ENCODE measurements at regions not wholly inside any gene's neighbourhood (a gene's known extent, or its start where the extent isn't known, plus 50 kb on each side); places are given as distances from the start of the nearest gene placed in this dataset.
"Not testable (repeated sequence)": the region's sequence is repeated elsewhere in the genome, so short reads cannot be mapped to it uniquely, and the experiment has no call there.

DNA sequence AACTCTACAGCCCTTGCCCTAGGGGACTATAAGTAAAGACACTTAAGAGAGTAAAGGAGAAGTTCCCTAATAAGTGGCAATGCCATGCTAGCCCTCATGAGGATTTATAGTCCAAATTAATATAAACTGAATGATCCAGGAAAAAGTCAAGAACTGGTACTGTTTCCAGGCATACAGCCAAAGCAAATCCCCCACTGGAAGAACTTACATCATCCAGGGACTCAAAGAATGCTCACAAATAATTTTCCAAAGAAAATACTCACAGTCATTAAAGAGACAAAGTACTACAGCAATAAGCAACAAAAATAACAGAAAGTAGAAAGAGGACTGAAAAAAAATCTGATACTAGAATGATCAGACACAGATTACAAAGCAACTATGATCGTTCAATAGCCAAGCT, 79.7 kb upstream of the RAP1B start:
- Histone ChIP-seq H3K4me3 (no peak overlapping the region), H3K4me2 (no peak overlapping the region), H4K20me1 (no peaks in the 10 kb centered on the region), H3K27me3 (no peaks in the 10 kb centered on the region), H3K27ac (no peak overlapping the region), H3K9ac (no peak overlapping the region), H3K9me3 (replicated peaks in 1 of 11) (peaks cover 12 to 27% (median 21%) of the 10 kb centered on the region in 11 experiments; a peak in 19 of 22 replicates), H3K36me3 (no peaks in the 10 kb centered on the region), H3K4me1 (peaks cover 0 to 17% (median 0%) of the 10 kb centered on the region in 10 experiments; a peak in 2 of 20 replicates)
- TF ChIP-seq Cebpa-rat (IDR thresholded peaks at IDR 0.05), result no peak

DNA sequence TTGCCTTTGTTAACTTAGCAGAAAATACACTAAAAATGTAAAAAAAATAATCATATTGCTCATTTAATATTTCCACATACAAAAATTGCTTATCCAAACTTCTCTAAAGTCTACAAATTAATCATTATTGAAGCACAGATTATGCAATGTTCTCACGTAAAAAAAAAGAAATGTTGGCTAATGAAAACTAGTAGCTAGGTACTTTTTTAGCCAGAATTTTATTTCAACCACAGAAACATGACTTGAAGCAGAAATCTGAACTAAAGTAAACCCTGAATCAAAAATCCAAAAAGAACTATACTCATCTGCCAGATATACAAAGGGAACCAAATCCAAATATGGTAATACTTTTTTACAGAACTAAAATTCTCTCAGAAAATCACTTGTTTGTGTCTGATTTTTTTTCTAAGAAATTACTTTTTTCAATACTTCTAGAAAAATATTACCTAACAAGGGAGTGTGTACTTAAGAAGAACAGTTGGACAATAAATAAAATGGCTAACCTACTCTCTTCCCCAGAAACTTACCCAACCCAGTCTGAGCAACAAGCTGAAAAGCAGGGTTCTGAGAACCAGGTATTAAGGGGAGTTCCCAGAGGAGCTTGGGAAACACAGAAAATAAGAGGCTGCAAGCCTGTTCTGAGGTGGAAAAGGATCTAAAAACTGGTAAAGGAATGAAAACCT, 78.4 kb upstream of the RAP1B start:
- H3K27me3 ChIP-seq, result no peaks in the 10 kb centered on the region

DNA sequence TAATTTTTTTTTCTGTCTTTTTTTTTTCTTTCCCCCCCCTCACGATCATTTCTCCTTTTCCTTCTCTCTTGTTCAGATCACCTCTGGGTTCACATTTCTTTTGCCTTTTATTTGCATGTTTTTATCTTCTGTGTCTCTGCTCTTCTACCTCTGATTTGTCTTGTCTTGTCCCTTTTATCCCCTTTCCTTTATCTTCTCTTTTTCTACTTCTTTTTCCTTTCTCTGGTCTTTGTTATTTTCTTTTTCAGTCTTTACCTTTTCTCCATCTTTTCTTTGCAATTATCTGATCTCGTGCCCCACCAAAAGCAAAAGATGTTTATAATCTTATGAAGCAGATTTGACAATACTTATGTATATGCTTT, 77.8 kb upstream of the RAP1B start:
- Histone ChIP-seq H3K9me3 (replicated peaks in 1 of 11) (peaks cover 9 to 22% (median 17%) of the 10 kb centered on the region in 11 experiments; a peak in 19 of 22 replicates), H4K20me1 (no peaks in the 10 kb centered on the region), H3K36me3 (no peaks in the 10 kb centered on the region), H3K4me2 (peak overlapping the region in 1 of 11 experiments; percentile 46; a peak in 1 of 22 replicates), H3K9ac (no peak overlapping the region), H3K4me1 (peaks cover 0 to 17% (median 0%) of the 10 kb centered on the region in 10 experiments; a peak in 2 of 20 replicates), H3K27me3 (no peaks in the 10 kb centered on the region), H3K27ac (no peak overlapping the region; a peak in 1 of 22 replicates), H3K4me3 (no peak overlapping the region)
- TF ChIP-seq Cebpa-rat (IDR thresholded peaks at IDR 0.05), result no peak

More for the DNA sequence above, 78.4 kb upstream of the RAP1B start:
- Histone ChIP-seq H3K9me3 (replicated peaks in 1 of 11) (peaks cover 9 to 19% (median 14%) of the 10 kb centered on the region in 11 experiments; a peak in 18 of 22 replicates), H3K27ac (no peak overlapping the region; a peak in 1 of 22 replicates), H3K4me1 (peaks cover 0 to 17% (median 0%) of the 10 kb centered on the region in 10 experiments; a peak in 2 of 20 replicates), H3K36me3 (no peaks in the 10 kb centered on the region), H3K4me2 (peak overlapping the region in 1 of 11 experiments; percentile 46; a peak in 1 of 22 replicates), H3K9ac (no peak overlapping the region), H3K4me3 (no peak overlapping the region), H4K20me1 (no peaks in the 10 kb centered on the region)
- no peak for TF ChIP-seq Cebpa-rat (IDR thresholded peaks at IDR 0.05)

GRCh38 chr12:68534108-68534507, 76.6 kb upstream of the RAP1B start:
- Histone ChIP-seq H3K9me3 (replicated peaks in 1 of 11) (peaks cover 6 to 32% (median 22%) of the 10 kb centered on the region in 11 experiments; a peak in 20 of 22 replicates), H3K4me3 (no peak overlapping the region), H3K9ac (no peak overlapping the region), H4K20me1 (no peaks in the 10 kb centered on the region), H3K36me3 (no peaks in the 10 kb centered on the region), H3K27me3 (no peaks in the 10 kb centered on the region), H3K4me1 (peaks cover 0 to 17% (median under 1%) of the 10 kb centered on the region in 10 experiments; a peak in 2 of 20 replicates), H3K27ac (no peak overlapping the region), H3K4me2 (no peak overlapping the region)
- TF ChIP-seq Cebpa-rat (IDR thresholded peaks at IDR 0.05), result no peak

GRCh38 chr12:68536885-68537485, 73.7 kb upstream of the RAP1B start:
- no peak for TF ChIP-seq Cebpa-rat (IDR thresholded peaks at IDR 0.05)
- H3K27ac ChIP-seq, result no peak overlapping the region
- peaks cover 25 to 60% (median 47%) of the 10 kb centered on the region in 11 experiments for H3K9me3 ChIP-seq (replicated peaks in 1 of 11)
- no peak overlapping the region for H3K4me2 ChIP-seq
- H3K27me3 ChIP-seq, result no peaks in the 10 kb centered on the region
- H3K4me3 ChIP-seq, result no peak overlapping the region
- H3K4me1 ChIP-seq, result peaks cover 0 to 16% (median 1%) of the 10 kb centered on the region in 10 experiments; a peak in 2 of 20 replicates
- no peaks in the 10 kb centered on the region for H4K20me1 ChIP-seq
- H3K9ac ChIP-seq, result no peak overlapping the region
- H3K36me3 ChIP-seq, result no peaks in the 10 kb centered on the region

GRCh38 chr12:68537571-68537970, 73.1 kb upstream of the RAP1B start:
- H3K4me2 ChIP-seq, result no peak overlapping the region
- H3K4me1 ChIP-seq, result peaks cover 0 to 10% (median 1%) of the 10 kb centered on the region in 10 experiments; a peak in 2 of 20 replicates
- H3K36me3 ChIP-seq, result no peaks in the 10 kb centered on the region
- no peak overlapping the region for H3K9ac ChIP-seq
- TF ChIP-seq Cebpa-rat (IDR thresholded peaks at IDR 0.05), result no peak
- no peak overlapping the region for H3K4me3 ChIP-seq
- H3K27me3 ChIP-seq, result no peaks in the 10 kb centered on the region
- peaks cover 25 to 61% (median 49%) of the 10 kb centered on the region in 11 experiments for H3K9me3 ChIP-seq (replicated peaks in 1 of 11)
- no peak overlapping the region for H3K27ac ChIP-seq
- no peaks in the 10 kb centered on the region for H4K20me1 ChIP-seq

DNA sequence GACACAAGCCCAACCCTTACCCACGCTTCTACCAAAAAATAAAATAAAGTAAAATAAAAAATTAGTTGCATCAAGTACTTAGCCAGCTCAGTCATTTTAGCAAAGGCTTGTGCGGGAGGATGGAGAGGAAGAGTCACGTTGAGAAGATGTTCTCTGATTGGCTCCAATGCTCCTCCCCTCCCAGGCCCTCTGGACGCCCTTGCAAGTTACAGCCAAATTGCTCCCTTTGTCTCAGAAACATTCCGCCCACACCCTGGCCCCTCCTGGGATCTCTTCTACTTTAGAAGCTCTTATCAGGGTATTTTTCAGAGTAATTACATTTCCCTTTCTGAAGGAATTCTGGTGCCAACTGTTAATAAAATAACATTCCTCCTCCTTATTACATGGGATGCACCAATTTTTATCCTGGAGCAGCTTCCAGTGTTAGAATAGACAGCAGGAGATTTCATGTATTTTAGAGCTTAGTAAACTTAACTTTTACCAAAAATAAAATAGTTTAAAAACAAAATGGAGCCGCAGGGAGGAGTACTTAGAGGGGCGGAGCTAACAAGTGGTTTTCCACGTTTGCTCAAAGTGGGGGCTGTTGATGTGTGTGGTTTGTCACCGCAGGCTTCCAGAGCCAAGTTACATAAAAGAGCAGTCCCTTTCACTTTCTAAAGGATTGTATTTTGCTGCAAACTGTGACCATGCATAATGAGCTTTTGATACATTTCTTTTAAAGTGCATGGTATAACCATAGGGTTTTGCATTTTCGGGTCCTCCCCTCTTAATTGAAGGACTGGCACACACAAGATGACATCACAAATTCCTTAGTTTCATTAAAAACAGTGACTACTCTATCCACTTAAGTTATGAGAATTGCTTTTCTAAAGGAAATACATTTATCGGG, 71.7 kb upstream of the RAP1B start:
- H3K27ac ChIP-seq, result no peak overlapping the region
- TF ChIP-seq Cebpa-rat (IDR thresholded peaks at IDR 0.05), result no peak
- H4K20me1 ChIP-seq, result no peaks in the 10 kb centered on the region
- no peaks in the 10 kb centered on the region for H3K36me3 ChIP-seq
- peaks cover 29 to 69% (median 54%) of the 10 kb centered on the region in 11 experiments for H3K9me3 ChIP-seq (replicated peaks in 1 of 11)
- H3K4me1 ChIP-seq, result 0 out of 20 replicates have a peak, but pooled peaks cover 0 to 7% (median 0%) of the 10 kb centered on the region in 10 experiments
- H3K27me3 ChIP-seq, result no peaks in the 10 kb centered on the region
- no peak overlapping the region for H3K4me3 ChIP-seq
- no peak overlapping the region for H3K9ac ChIP-seq
- H3K4me2 ChIP-seq, result peak overlapping the region in 1 of 11 experiments; percentile 14; a peak in 1 of 22 replicates

DNA sequence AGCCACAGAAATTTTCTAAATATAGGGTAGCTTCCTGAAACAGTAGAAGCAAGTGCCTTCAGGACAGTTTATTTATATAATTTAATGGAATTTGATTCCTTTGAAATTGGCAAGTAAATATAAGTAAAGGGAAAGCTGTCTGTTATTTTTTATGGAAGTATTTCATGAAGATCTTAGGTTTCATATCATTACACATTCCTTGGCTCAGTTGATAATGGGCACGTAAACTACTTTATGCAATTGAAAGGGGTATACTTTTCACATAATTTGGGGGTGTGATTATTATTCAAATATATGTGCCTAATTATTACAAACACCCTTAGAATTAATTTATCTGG, 71.1 kb upstream of the RAP1B start:
- Histone ChIP-seq H3K27me3 (no peaks in the 10 kb centered on the region), H3K4me2 (no peak overlapping the region), H3K9me3 (replicated peaks in 1 of 11) (peaks cover 35 to 75% (median 61%) of the 10 kb centered on the region in 11 experiments), H3K9ac (no peak overlapping the region), H3K27ac (no peak overlapping the region), H4K20me1 (no peaks in the 10 kb centered on the region), H3K4me1 (0 out of 20 replicates have a peak, but pooled peaks cover 0 to 7% (median 0%) of the 10 kb centered on the region in 10 experiments), H3K36me3 (no peaks in the 10 kb centered on the region), H3K4me3 (no peak overlapping the region)
- no peak for TF ChIP-seq Cebpa-rat (IDR thresholded peaks at IDR 0.05)

GRCh38 chr12:68540768-68541167, 69.9 kb upstream of the RAP1B start:
- H3K27ac ChIP-seq, H3K4me2 ChIP-seq, H3K4me3 ChIP-seq, H3K36me3 ChIP-seq, H3K27me3 ChIP-seq, H3K4me1 ChIP-seq, H4K20me1 ChIP-seq, H3K9ac ChIP-seq: not testable (repeated sequence)
- H3K9me3 ChIP-seq (replicated peaks in 1 of 11), result peaks cover 47 to 80% (median 71%) of the 10 kb centered on the region in 11 experiments

- H4K20me1 ChIP-seq, H3K4me2 ChIP-seq, H3K27ac ChIP-seq, H3K36me3 ChIP-seq, H3K27me3 ChIP-seq, H3K4me1 ChIP-seq, H3K9ac ChIP-seq: not testable (repeated sequence)
- Histone ChIP-seq H3K9me3 (replicated peaks in 1 of 11) (peaks cover 72 to 88% (median 85%) of the 10 kb centered on the region in 11 experiments), H3K4me3 (0 out of 20 replicates have a peak overlapping the region, but pooled peaks of 1 of the 10 experiments have one; percentile 21)
These were observed 63.4 kb upstream of the RAP1B start for GRCh38 chr12:68547318-68547717.

DNA sequence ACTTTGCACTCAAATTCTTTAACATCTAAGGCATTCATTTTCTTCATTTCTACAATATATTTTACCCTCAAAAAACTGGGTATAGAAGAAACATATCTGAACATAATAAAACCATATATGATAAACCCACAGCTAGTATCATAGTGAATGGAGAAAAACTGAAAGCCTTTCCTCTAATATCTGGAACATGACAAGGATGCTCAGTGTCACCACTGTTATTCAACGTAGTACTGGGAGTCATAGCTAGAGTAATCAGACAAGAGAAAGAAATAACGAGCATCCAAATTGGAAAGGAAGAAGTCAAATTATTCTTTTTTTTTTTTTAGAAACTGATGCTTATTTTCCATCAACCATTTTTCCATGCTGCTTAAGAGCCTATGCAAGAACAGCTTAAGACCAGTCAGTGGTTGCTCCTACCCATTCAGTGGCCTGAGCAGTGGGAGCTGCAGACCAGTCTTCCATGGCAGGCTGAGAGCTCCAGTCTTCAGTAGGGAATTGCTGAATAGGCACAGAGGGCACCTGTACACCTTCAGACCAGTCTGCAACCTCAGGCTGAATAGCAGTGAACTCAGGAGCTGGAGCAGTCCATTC, 58.0 kb upstream of the RAP1B start:
- H3K27ac ChIP-seq, H3K4me3 ChIP-seq, H4K20me1 ChIP-seq, H3K9ac ChIP-seq, H3K36me3 ChIP-seq, H3K4me1 ChIP-seq, H3K27me3 ChIP-seq: not testable (repeated sequence)
- Histone ChIP-seq H3K9me3 (replicated peaks in 1 of 11) (peaks cover 31 to 56% (median 39%) of the 10 kb centered on the region in 11 experiments), H3K4me2 (peak overlapping the region in 6 of 11 experiments; percentile 29 to 44 (median 32); a peak in 10 of 22 replicates)
